Panc1 (cell line): ENCODE measurements at regions not wholly inside any gene's neighbourhood (a gene's known extent, or its start where the extent isn't known, plus 50 kb on each side); places are given as distances from the start of the nearest gene placed in this dataset.

ENCODE experiments used
- ATAC-seq: fragments of 200-7000 bp; cut with Tn5 transposase; 2 replicates; pipeline ENCODE4 v1.9.1; 2020; ENCODE audit warnings: mild to moderate bottlenecking, moderate library complexity
- BruUV-seq: library from RNA; stranded (reverse); fragments of 400-500 nt; replicated peaks from 2 replicates; lab custom pipeline; 2021; lab: Mats Ljungman, UMichigan
- CTCF ChIA-PET: fragments of 300-600 bp; sonication (Branson Sonifier 250); formaldehyde crosslinking; loops from one replicate; lab custom pipeline; 2022; ENCODE audit warnings: antibody characterized with exemption; lab: Charles Lee
- POLR2A ChIA-PET: fragments of 300-600 bp; sonication (Branson Sonifier 250); formaldehyde crosslinking; loops from one replicate; lab custom pipeline; 2022; ENCODE audit warnings: antibody characterized with exemption; lab: Charles Lee
- DNase-seq: peaks from one replicate; pipeline ENCODE4 v3.0.0-alpha.2; 2010; ENCODE audit warnings: low read depth, low spot score
- H3K27ac ChIP-seq: 2 replicates; pipeline ENCODE4 v1.5.1; 2011; ENCODE audit warnings: mild to moderate bottlenecking, low read length, inconsistent platforms
- H3K27me3 ChIP-seq: fragments of 200-500 bp; sonication (Bioruptor generic); 2 replicates; pipeline ENCODE4 v1.6.0; 2014; ENCODE audit warnings: low read length, inconsistent platforms; ENCODE audit not compliant: control insufficient read depth, insufficient read depth
- H3K36me3 ChIP-seq: fragments of 200-500 bp; sonication (Bioruptor generic); 2 replicates; pipeline ENCODE4 v1.5.1; 2014; ENCODE audit warnings: inconsistent platforms, mild to moderate bottlenecking, low read length, moderate library complexity; ENCODE audit not compliant: control insufficient read depth, insufficient read depth
- H3K4me1 ChIP-seq: 2 replicates; pipeline ENCODE4 v1.5.1; 2011; ENCODE audit warnings: inconsistent platforms, mild to moderate bottlenecking, low read length, moderate library complexity; ENCODE audit not compliant: control insufficient read depth, insufficient read depth
- H3K4me3 ChIP-seq, 2 experiments: 2 replicates each; pipeline ENCODE4 v1.5.1; 2011 to 2012; ENCODE audit warnings: low read depth in 2 of 2, low read length in 2 of 2, mild to moderate bottlenecking in 2 of 2, inconsistent platforms in 1 of 2, moderate library complexity in 1 of 2
- H3K9me3 ChIP-seq: fragments of 200-500 bp; sonication (Bioruptor generic); 2 replicates; pipeline ENCODE4 v1.5.1; 2014; ENCODE audit warnings: low read depth, mild to moderate bottlenecking, inconsistent platforms, low read length, moderate library complexity; ENCODE audit not compliant: control insufficient read depth, insufficient read depth
- CTCF ChIP-seq: fragments of 450-650 bp; IDR thresholded peaks from 2 replicates; pipeline ENCODE4 v1.5.1; 2017; ENCODE audit warnings: mild to moderate bottlenecking
- POLR2AphosphoS5 ChIP-seq: IDR thresholded peaks from 2 replicates; pipeline ENCODE4 v1.6.1; 2012; ENCODE audit warnings: mild to moderate bottlenecking, low read depth, low read length, moderate library complexity
- REST ChIP-seq, 2 experiments: IDR thresholded peaks; 2 replicates each; pipeline ENCODE4 v1.6.1; 2011 to 2012; ENCODE audit warnings: low read depth in 2 of 2, control low read depth in 1 of 2, low read length in 1 of 2, mild to moderate bottlenecking in 1 of 2, moderate library complexity in 1 of 2; ENCODE audit not compliant: insufficient read depth in 1 of 2
- SIN3A ChIP-seq: IDR thresholded peaks from 2 replicates; pipeline ENCODE4 v1.6.1; 2012; ENCODE audit warnings: low read depth, mild to moderate bottlenecking, low read length, moderate library complexity, borderline replicate concordance; ENCODE audit not compliant: insufficient read depth
- TCF7L2 ChIP-seq: IDR thresholded peaks from 2 replicates; pipeline ENCODE4 v1.6.1; 2011; ENCODE audit warnings: mild to moderate bottlenecking, low read depth, low read length, inconsistent platforms
- in situ Hi-C: cut with HindIII; loops from 2 replicates; pipeline ENCODE4 v1.10.0; 2016; ENCODE audit warnings: low sequenced_read_pairs, low pct_unique_long_range_greater_than_20kb
- intact Hi-C: fragments of 100-400 bp; cut with micrococcal nuclease; formaldehyde crosslinking; loops from one replicate; pipeline ENCODE4 v1.10.0; 2022; ENCODE audit not compliant: unreplicated experiment

DNA sequence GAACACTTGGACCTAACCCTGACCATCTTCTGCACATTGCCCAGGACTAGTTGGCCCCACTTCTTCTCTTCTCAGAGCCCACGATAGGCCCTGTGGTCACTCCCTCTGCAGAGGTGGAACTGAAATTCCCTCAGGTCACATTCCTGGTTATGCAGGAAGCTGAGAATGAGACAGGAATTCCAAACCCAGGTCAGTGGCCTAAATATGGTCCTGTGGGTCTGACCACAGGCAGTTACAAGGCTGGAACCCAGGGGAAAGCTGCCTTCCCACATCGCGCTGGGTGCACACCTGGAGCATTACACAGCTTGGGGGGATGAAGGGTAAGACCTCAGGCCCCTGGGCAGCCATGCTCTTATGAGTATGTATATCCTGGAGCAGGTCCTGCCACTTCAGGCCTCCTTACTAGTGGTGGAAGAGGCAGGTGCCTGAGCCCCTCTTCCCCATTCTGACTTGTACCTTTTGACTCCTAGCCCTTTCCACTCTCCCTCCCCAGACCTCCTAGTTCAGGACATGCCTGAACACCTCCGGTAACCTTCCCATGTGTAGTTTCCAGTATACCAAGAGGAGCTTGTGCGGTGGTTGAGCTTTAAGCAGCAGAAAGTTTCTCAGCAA lies 173.5 kb downstream of the ASMT start:
- ChIA-PET POLR2A (no interaction called here), CTCF (no interaction called here)
- ATAC-seq (no peak), DNase-seq (no peak)
- in situ Hi-C loops: no loop called here
- Histone ChIP-seq H3K9me3 (no peaks in the 10 kb centered on the region), H3K36me3 (no peaks in the 10 kb centered on the region), H3K4me3 (no peak overlapping the region), H3K4me1 (no peaks in the 10 kb centered on the region), H3K27me3 (no peaks in the 10 kb centered on the region), H3K27ac (no peak overlapping the region)
- intact Hi-C loops: no loop called here
- BruUV-seq: no TSS peak
- TF ChIP-seq SIN3A (no peak), TCF7L2 (no peak), REST (IDR thresholded peaks at IDR 0.05; ENCODE audit: insufficient read depth in 1 of 2, low read depth in 2 of 2, low read length in 1 of 2) (no peak), CTCF (no peak), POLR2AphosphoS5 (no peak)

GRCh38 chrX:1792636-1793035 lies 177.8 kb downstream of the ASMT start:
- ChIA-PET CTCF (no interaction called here), POLR2A (no interaction called here)
- ATAC-seq: no peak
- in situ Hi-C loops: no loop called here
- Histone ChIP-seq H3K4me3 (no peak overlapping the region), H3K4me1 (no peaks in the 10 kb centered on the region), H3K27me3 (no peaks in the 10 kb centered on the region), H3K9me3 (no peaks in the 10 kb centered on the region), H3K27ac (no peak overlapping the region), H3K36me3 (no peaks in the 10 kb centered on the region)
- TF ChIP-seq REST (IDR thresholded peaks at IDR 0.05; ENCODE audit: insufficient read depth in 1 of 2, low read depth in 2 of 2, low read length in 1 of 2) (no peak), POLR2AphosphoS5 (no peak), SIN3A (no peak), CTCF (no peak), TCF7L2 (no peak)
- DNase-seq: no peak
- intact Hi-C loops: no loop called here
- no TSS peak for BruUV-seq
